IPS-NIHi7 (cell line): ENCODE measurements at regions not wholly inside any gene's neighbourhood (a gene's known extent, or its start where the extent isn't known, plus 50 kb on each side); places are given as distances from the start of the nearest gene placed in this dataset.
"Not testable (repeated sequence)": the region's sequence is repeated elsewhere in the genome, so short reads cannot be mapped to it uniquely, and the experiment has no call there.

Experiments used
- DNase-seq: peaks from one replicate; pipeline ENCODE4 v3.0.0; 2012; ENCODE audit warnings: mixed read lengths; ENCODE audit errors: extremely low spot score

GRCh38 chr14:104230946-104231345 lies 92.6 kb downstream of the KIF26A start:
- DNase-seq = no peak

GRCh38 chr14:104232070-104232484 lies 93.7 kb downstream of the KIF26A start:
- no peak for DNase-seq

GRCh38 chr14:104234007-104234786 lies 95.8 kb downstream of the KIF26A start:
- DNase-seq = not testable (repeated sequence)

- DNase-seq = no peak
Observed at GRCh38 chr14:104235686-104236085, 97.3 kb downstream of the KIF26A start.

- DNase-seq = no peak
Observed at GRCh38 chr14:104237651-104238423, 99.5 kb downstream of the KIF26A start.

- DNase-seq = no peak
Observed at GRCh38 chr14:104238424-104239184, 100.2 kb downstream of the KIF26A start.

GRCh38 chr14:104239185-104239775 lies 100.9 kb downstream of the KIF26A start:
- DNase-seq = no peak

- DNase-seq = no peak
Observed at GRCh38 chr14:104239861-104240301, 101.5 kb downstream of the KIF26A start.

- peak; percentile 79 for DNase-seq
Observed at GRCh38 chr14:104240434-104241157, 102.2 kb downstream of the KIF26A start.

GRCh38 chr14:104243200-104243599 lies 104.8 kb downstream of the KIF26A start:
- DNase-seq = no peak

GRCh38 chr14:104244221-104245011 lies 106.0 kb downstream of the KIF26A start:
- DNase-seq = no peak

- DNase-seq = no peak
Observed at GRCh38 chr14:104245075-104245474, 106.7 kb downstream of the KIF26A start.

GRCh38 chr14:104245723-104246122 lies 107.3 kb downstream of the KIF26A start:
- no peak for DNase-seq

GRCh38 chr14:104246401-104247335 lies 108.3 kb downstream of the KIF26A start:
- DNase-seq = no peak

GRCh38 chr14:104247336-104248202 lies 109.2 kb downstream of the KIF26A start:
- no peak for DNase-seq

GRCh38 chr14:104248203-104249055 lies 110.0 kb downstream of the KIF26A start:
- DNase-seq = no peak

GRCh38 chr14:104249089-104249488 lies 110.7 kb downstream of the KIF26A start:
- no peak for DNase-seq
